Gastrocnemius medialis (tissue), 4 donors: ENCODE measurements at regions not wholly inside any gene's neighbourhood (a gene's known extent, or its start where the extent isn't known, plus 50 kb on each side); places are given as distances from the start of the nearest gene placed in this dataset.
"Not testable (repeated sequence)": the region's sequence is repeated elsewhere in the genome, so short reads cannot be mapped to it uniquely, and the experiment has no call there.

Source experiments
- ATAC-seq, 2 donors: fragments of 150-250 bp; one replicate each; pipeline ENCODE4 v1.9.1; 2016
- DNase-seq, 2 donors: peaks; one replicate each; pipeline ENCODE4 v3.0.0-alpha.2; 2019
- H3K27ac ChIP-seq, 4 donors: fragments of 200-600 bp; sonication (generic); 1 replicate in 1 of 4; 2 replicates in 3 of 4; pipeline ENCODE4 v1.5.1; 2016 to 2018; ENCODE audit warnings: mild to moderate bottlenecking in 2 of 4, moderate library complexity in 1 of 4
- H3K27me3 ChIP-seq, 3 donors: fragments of 200-600 bp; sonication (generic) in 2 of 3; 1 replicate in 1 of 3; 2 replicates in 2 of 3; pipeline versions ENCODE4 v1.5.1 to v1.6.0; 2016 to 2019; ENCODE audit warnings: mild to moderate bottlenecking in 1 of 3, moderate library complexity in 1 of 3
- H3K36me3 ChIP-seq, 2 donors: fragments of 200-600 bp; sonication (generic) in 1 of 2; one replicate each; pipeline ENCODE4 v1.5.1; 2017 to 2018
- H3K4me1 ChIP-seq, 2 donors: fragments of 200-600 bp; sonication (generic) in 1 of 2; one replicate each; pipeline ENCODE4 v1.5.1; 2016 to 2017; ENCODE audit warnings: mild to moderate bottlenecking in 2 of 2
- H3K4me3 ChIP-seq, 4 donors: fragments of 200-600 bp; sonication (generic) in 3 of 4; 1 replicate in 1 of 4; 2 replicates in 3 of 4; pipeline ENCODE4 v1.5.1; 2016 to 2019; ENCODE audit warnings: mild to moderate bottlenecking in 2 of 4
- H3K9me3 ChIP-seq, 3 donors: fragments of 200-600 bp; sonication (generic) in 2 of 3; 1 replicate in 1 of 3; 2 replicates in 2 of 3; pipeline ENCODE4 v1.5.1; 2016 to 2019
- CTCF ChIP-seq, 5 experiments: fragments of 450-650 bp in 3 of 5; fragments of 200-600 bp in 2 of 5; sonication (generic) in 2 of 5; IDR thresholded peaks in 4 of 5; conservative IDR thresholded peaks in 1 of 5; 1 replicate in 4 of 5; 2 replicates in 1 of 5; pipeline ENCODE4 v1.5.1; 2016 to 2019; ENCODE audit warnings: antibody characterized with exemption in 5 of 5, mild to moderate bottlenecking in 3 of 5, moderate library complexity in 3 of 5
- POLR2A ChIP-seq, 2 donors: fragments of 450-650 bp; IDR thresholded peaks; one replicate each; pipeline ENCODE4 v1.6.1; 2017; ENCODE audit warnings: antibody characterized with exemption in 2 of 2, mild to moderate bottlenecking in 2 of 2, moderate library complexity in 2 of 2
- in situ Hi-C, 4 donors: fragments of 200-750 bp; cut with MboI; loops; one replicate each; pipeline versions ENCODE4 v1.15.0 to v1.8.0; 2017; ENCODE audit warnings: low sequenced_read_pairs in 4 of 4
- intact Hi-C: fragments of 100-400 bp; cut with DNase I; formaldehyde crosslinking; loops from one replicate; pipeline ENCODE4 v1.15.1; 2023; ENCODE audit warnings: low total_unique reads

DNA sequence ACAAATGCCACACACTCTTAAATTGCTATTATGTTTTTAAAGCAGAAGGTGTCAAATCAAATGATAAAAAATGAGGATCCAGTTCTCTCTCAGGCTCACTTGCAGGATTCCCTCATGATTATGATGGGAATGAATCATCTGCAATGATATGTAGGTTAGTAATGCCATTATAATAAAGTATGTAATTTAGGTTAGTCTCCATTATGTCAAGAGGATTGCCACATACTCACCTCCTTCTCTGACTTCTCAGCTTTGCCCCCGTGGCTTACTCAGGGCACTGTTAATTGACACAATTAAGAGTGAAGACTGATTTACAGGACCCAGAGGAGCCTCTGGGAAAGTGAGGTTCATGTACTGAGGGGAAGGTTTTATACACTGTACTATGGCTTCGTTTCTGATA lies 591.7 kb upstream of the NRSN1 start:
- no peaks in the 10 kb centered on the region for H3K9me3 ChIP-seq
- in situ Hi-C loops (no loop called here), intact Hi-C loops (no loop called here)
- no peak for DNase-seq
- no peaks in the 10 kb centered on the region for H3K27me3 ChIP-seq
- H3K27ac ChIP-seq: no peak overlapping the region
- TF ChIP-seq POLR2A (IDR thresholded peaks at IDR 0.05): no peak
- TF ChIP-seq CTCF (IDR thresholded peaks at IDR 0.05 in 4 of 5, conservative IDR thresholded peaks at IDR 0.05 in 1 of 5): no peak
- no peaks in the 10 kb centered on the region for H3K4me1 ChIP-seq
- no peak for ATAC-seq
- no peak overlapping the region for H3K4me3 ChIP-seq
- no peaks in the 10 kb centered on the region for H3K36me3 ChIP-seq

GRCh38 chr6:23535101-23535500 lies 590.9 kb upstream of the NRSN1 start:
- H3K27me3 ChIP-seq: no peaks in the 10 kb centered on the region
- H3K36me3 ChIP-seq: no peaks in the 10 kb centered on the region
- no peak for ATAC-seq
- no peaks in the 10 kb centered on the region for H3K9me3 ChIP-seq
- no peak overlapping the region for H3K27ac ChIP-seq
- H3K4me3 ChIP-seq: no peak overlapping the region
- in situ Hi-C loops (no loop called here), intact Hi-C loops (no loop called here)
- H3K4me1 ChIP-seq: no peaks in the 10 kb centered on the region
- TF ChIP-seq POLR2A (IDR thresholded peaks at IDR 0.05): no peak
- TF ChIP-seq CTCF (IDR thresholded peaks at IDR 0.05 in 4 of 5, conservative IDR thresholded peaks at IDR 0.05 in 1 of 5): no peak
- no peak for DNase-seq

DNA sequence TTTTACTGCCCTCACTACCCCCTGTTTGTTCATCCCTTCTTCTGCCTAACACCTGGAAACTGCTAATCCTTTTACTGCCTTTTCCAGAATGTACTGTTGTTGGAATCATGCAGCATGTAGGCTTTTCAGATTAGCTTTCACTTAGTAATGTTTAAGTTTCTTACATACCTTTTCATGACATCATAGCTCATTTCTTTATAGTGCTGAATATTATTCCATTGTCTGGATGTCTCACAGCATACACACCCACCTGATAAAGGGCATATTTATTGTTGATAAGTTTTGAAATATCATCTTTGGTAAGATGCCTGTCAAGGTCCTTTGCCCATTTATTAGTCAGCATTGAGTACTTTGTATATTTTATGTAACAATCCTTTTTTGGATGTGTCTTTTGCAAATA lies 588.2 kb upstream of the NRSN1 start:
- no peaks in the 10 kb centered on the region for H3K9me3 ChIP-seq
- H3K27ac ChIP-seq: no peak overlapping the region
- intact Hi-C loops: no loop called here
- no peaks in the 10 kb centered on the region for H3K4me1 ChIP-seq
- ATAC-seq: no peak
- H3K4me3 ChIP-seq: no peak overlapping the region
- H3K27me3 ChIP-seq: no peaks in the 10 kb centered on the region
- DNase-seq: no peak
- in situ Hi-C loops: no loop called here
- H3K36me3 ChIP-seq: no peaks in the 10 kb centered on the region
- TF ChIP-seq POLR2A (IDR thresholded peaks at IDR 0.05): no peak
- TF ChIP-seq CTCF (IDR thresholded peaks at IDR 0.05 in 4 of 5, conservative IDR thresholded peaks at IDR 0.05 in 1 of 5): no peak

- H3K9me3 ChIP-seq: no peaks in the 10 kb centered on the region
- no peaks in the 10 kb centered on the region for H3K27me3 ChIP-seq
- no peak for ATAC-seq
- no peak overlapping the region for H3K4me3 ChIP-seq
- no peak for DNase-seq
- no peak for TF ChIP-seq POLR2A (IDR thresholded peaks at IDR 0.05)
- TF ChIP-seq CTCF (IDR thresholded peaks at IDR 0.05 in 4 of 5, conservative IDR thresholded peaks at IDR 0.05 in 1 of 5): no peak
- H3K27ac ChIP-seq: no peak overlapping the region
- no peaks in the 10 kb centered on the region for H3K4me1 ChIP-seq
- in situ Hi-C loops (no loop called here), intact Hi-C loops (no loop called here)
- H3K36me3 ChIP-seq: no peaks in the 10 kb centered on the region
Observed at GRCh38 chr6:23547851-23548250, 578.2 kb upstream of the NRSN1 start.

- H3K4me1 ChIP-seq, H3K27ac ChIP-seq, DNase-seq, H3K36me3 ChIP-seq, H3K4me3 ChIP-seq, H3K27me3 ChIP-seq, in situ Hi-C loops, intact Hi-C loops, H3K9me3 ChIP-seq, ATAC-seq: not testable (repeated sequence)
Observed at GRCh38 chr6:23554953-23555352, 571.1 kb upstream of the NRSN1 start.
